Spinal cord (tissue), 10 donors: ENCODE measurements at regions not wholly inside any gene's neighbourhood (a gene's known extent, or its start where the extent isn't known, plus 50 kb on each side); places are given as distances from the start of the nearest gene placed in this dataset. TPM values are rescaled to one million over a fixed set of nuclear protein-coding genes. Genes with fewer than 3 reads are reported as not detected.

Source experiments
- DNase-seq, 6 donors: peaks; one replicate each; pipeline versions ENCODE4 v3.0.0 to v3.0.0-alpha.2; 2013 to 2015; ENCODE audit warnings: low spot score in 6 of 6, low read depth in 4 of 6
- H3K27ac ChIP-seq: one replicate; pipeline ENCODE4 v1.5.1; 2013; ENCODE audit warnings: low read depth, low read length, control low read depth
- H3K27me3 ChIP-seq: one replicate; pipeline ENCODE4 v1.6.1; 2013; ENCODE audit warnings: low read length; ENCODE audit not compliant: control insufficient read depth, insufficient read depth
- H3K36me3 ChIP-seq: one replicate; pipeline ENCODE4 v1.6.1; 2013; ENCODE audit warnings: low read length; ENCODE audit not compliant: control insufficient read depth, insufficient read depth
- H3K4me1 ChIP-seq: one replicate; pipeline ENCODE4 v1.6.1; 2013; ENCODE audit warnings: low read length; ENCODE audit not compliant: control insufficient read depth, insufficient read depth
- H3K4me3 ChIP-seq: one replicate; pipeline ENCODE4 v1.5.1; 2013; ENCODE audit warnings: low read depth, low read length, control low read depth
- H3K9me3 ChIP-seq: one replicate; pipeline ENCODE4 v1.6.1; 2013; ENCODE audit warnings: low read length; ENCODE audit not compliant: control insufficient read depth, insufficient read depth
- WGBS: methylation state at CpG from one replicate; pipeline ENCODE4 v1.1.5; 2013; ENCODE audit warnings: missing lambda C conversion rate; ENCODE audit not compliant: insufficient coverage; 5-methylcytosine and 5-hydroxymethylcytosine counted together
- small RNA-seq: library from RNA; depleted of rRNA; stranded (forward); fragments of <200 nt; gene quantifications from one replicate; pipeline ENCODE3, GENCODE V24; 2014; ENCODE audit warnings: low replicate concordance
- donor health status: healthy.

- no peaks in the 10 kb centered on the region for H3K36me3 ChIP-seq
- 77% methylated on average over 19 of the region's 20 CpGs for WGBS
- H3K4me3 ChIP-seq, result no peak overlapping the region
- no peaks in the 10 kb centered on the region for H3K9me3 ChIP-seq
- DNase-seq, result no peak
- no peaks in the 10 kb centered on the region for H3K27me3 ChIP-seq
- no peak overlapping the region for H3K27ac ChIP-seq
- peaks cover 11% of the 10 kb centered on the region for H3K4me1 ChIP-seq
Measured at GRCh38 chr2:8627019-8627691, 54.7 kb upstream of the ID2 start.

- H3K27me3 ChIP-seq, result no peaks in the 10 kb centered on the region
- no peaks in the 10 kb centered on the region for H3K36me3 ChIP-seq
- H3K27ac ChIP-seq, result no peak overlapping the region
- H3K4me1 ChIP-seq, result peaks cover 11% of the 10 kb centered on the region
- H3K4me3 ChIP-seq, result no peak overlapping the region
- WGBS, result 90% methylated on average over 14 of the region's 14 CpGs
- H3K9me3 ChIP-seq, result no peaks in the 10 kb centered on the region
- DNase-seq, result no peak
Measured at GRCh38 chr2:8627692-8628085, 54.2 kb upstream of the ID2 start.

GRCh38 chr2:8628179-8628865, 53.5 kb upstream of the ID2 start:
- 89% methylated on average over 10 of the region's 18 CpGs for WGBS
- no peak for DNase-seq
- Histone ChIP-seq H3K4me1 (peaks cover 11% of the 10 kb centered on the region), H3K27ac (no peak overlapping the region), H3K4me3 (no peak overlapping the region), H3K36me3 (no peaks in the 10 kb centered on the region), H3K27me3 (no peaks in the 10 kb centered on the region), H3K9me3 (no peaks in the 10 kb centered on the region)

GRCh38 chr2:8628866-8629209, 53.0 kb upstream of the ID2 start:
- H3K36me3 ChIP-seq, result no peaks in the 10 kb centered on the region
- H3K4me1 ChIP-seq, result peaks cover 16% of the 10 kb centered on the region
- H3K27me3 ChIP-seq, result no peaks in the 10 kb centered on the region
- H3K4me3 ChIP-seq, result no peak overlapping the region
- H3K27ac ChIP-seq, result no peak overlapping the region
- WGBS, result 94% methylated on average over 6 of the region's 6 CpGs
- no peaks in the 10 kb centered on the region for H3K9me3 ChIP-seq
- no peak for DNase-seq

- H3K4me1 ChIP-seq, result peaks cover 14% of the 10 kb centered on the region
- H3K36me3 ChIP-seq, result no peaks in the 10 kb centered on the region
- H3K4me3 ChIP-seq, result no peak overlapping the region
- H3K27ac ChIP-seq, result no peak overlapping the region
- peaks cover 1% of the 10 kb centered on the region for H3K27me3 ChIP-seq
- no peak for DNase-seq
- WGBS, result 94% methylated on average over 3 of the region's 4 CpGs
- H3K9me3 ChIP-seq, result no peaks in the 10 kb centered on the region
Measured at GRCh38 chr2:8629402-8629801, 52.5 kb upstream of the ID2 start.

- Histone ChIP-seq H3K9me3 (no peaks in the 10 kb centered on the region), H3K4me3 (no peak overlapping the region), H3K36me3 (no peaks in the 10 kb centered on the region), H3K27ac (no peak overlapping the region), H3K4me1 (peaks cover 10% of the 10 kb centered on the region), H3K27me3 (peaks cover 6% of the 10 kb centered on the region)
- no peak for DNase-seq
- 81% methylated on average over 17 of the region's 21 CpGs for WGBS
Measured at GRCh38 chr2:8630676-8631464, 51.0 kb upstream of the ID2 start.

- Histone ChIP-seq H3K4me3 (no peak overlapping the region), H3K4me1 (peaks cover 17% of the 10 kb centered on the region), H3K36me3 (no peaks in the 10 kb centered on the region), H3K27me3 (peaks cover 6% of the 10 kb centered on the region), H3K27ac (no peak overlapping the region), H3K9me3 (no peaks in the 10 kb centered on the region)
- DNase-seq, result no peak
- WGBS, result 90% methylated on average over 10 of the region's 10 CpGs
Measured at GRCh38 chr2:8631465-8632005, 50.3 kb upstream of the ID2 start.

Small RNA genes in the stretch of these regions (small RNA-seq; reads per million reads assigned to genes)
- not detected for gene AC092580.3
- not detected for gene RNU6ATAC37P
- not detected for gene SNRPEP5
